Motor neuron (in vitro differentiated cells): ENCODE measurements at regions not wholly inside any gene's neighbourhood (a gene's known extent, or its start where the extent isn't known, plus 50 kb on each side); places are given as distances from the start of the nearest gene placed in this dataset.
"Not testable (repeated sequence)": the region's sequence is repeated elsewhere in the genome, so short reads cannot be mapped to it uniquely, and the experiment has no call there.

Experiments
- ATAC-seq, 8 experiments: fragments of 200-7000 bp; cut with Tn5 transposase; replicated peaks in 6 of 8; 2 replicates each; pipeline ENCODE4 v1.8.0; 2021; ENCODE audit warnings: mild to moderate bottlenecking in 8 of 8, moderate library complexity in 8 of 8
- H3K27ac ChIP-seq, 2 donors: fragments of 250-450 bp; sonication (Bioruptor Pico); 2 replicates each; pipeline ENCODE4 v1.9.0; 2021; ENCODE audit warnings: antibody characterized with exemption in 2 of 2, mild to moderate bottlenecking in 2 of 2, moderate library complexity in 1 of 2
- H3K4me1 ChIP-seq, 2 donors: fragments of 250-450 bp; sonication (Bioruptor Pico); replicated peaks in 1 of 2; 2 replicates each; pipeline ENCODE4 v1.6.1; 2021; ENCODE audit warnings: antibody characterized with exemption in 2 of 2, mild to moderate bottlenecking in 2 of 2, moderate library complexity in 1 of 2
- H3K4me3 ChIP-seq, 5 donors: fragments of 250-450 bp; sonication (Bioruptor Pico); 2 replicates each; pipeline ENCODE4 v1.9.0; 2021; ENCODE audit warnings: antibody characterized with exemption in 5 of 5, mild to moderate bottlenecking in 5 of 5, moderate library complexity in 4 of 5
- WGBS, 10 experiments: fragments of 450-650 bp; shearing (Covaris generic); methylation state at CpG; one replicate each; pipeline ENCODE4 v1.0.0; 2022; 5-methylcytosine and 5-hydroxymethylcytosine counted together
- in situ Hi-C, 9 experiments: fragments of 400-800 bp; cut with MboI; loops; one replicate each; pipeline ENCODE4 v1.15.0; 2021; ENCODE audit warnings: low sequenced_read_pairs in 9 of 9, low pct_unique_long_range_greater_than_20kb in 2 of 9; ENCODE audit not compliant: unreplicated experiment in 9 of 9

- H3K4me1 ChIP-seq, H3K4me3 ChIP-seq, in situ Hi-C loops, H3K27ac ChIP-seq: not testable (repeated sequence)
- WGBS, 10 experiments = no CpG with 5 or more reads among the region's 33 CpGs
- peak in 3 of 8 experiments; percentile 32 to 38 (median 33) for ATAC-seq
Observed at GRCh38 chr21:5013455-5014304, 5507.7 kb upstream of the TPTE start.

DNA sequence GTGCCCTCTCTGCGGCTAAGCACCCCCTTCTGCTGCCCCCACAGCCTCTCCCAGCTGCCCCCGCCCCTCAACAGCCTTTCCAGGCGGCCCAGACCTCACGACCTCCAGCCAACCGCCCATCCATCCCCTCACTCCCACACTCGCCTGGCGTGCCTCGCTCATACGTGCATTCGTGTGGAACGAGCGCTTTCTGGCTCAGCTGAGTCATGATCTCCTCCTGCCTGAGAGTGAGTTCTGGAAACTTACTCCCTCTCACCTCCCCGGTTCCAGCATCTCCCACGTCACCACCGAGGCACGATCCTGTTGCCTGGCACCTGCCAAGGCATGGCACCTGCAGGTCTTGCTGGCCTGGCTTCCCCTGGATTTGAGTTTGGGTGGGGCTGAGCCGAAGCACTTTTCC, 5506.2 kb upstream of the TPTE start:
- WGBS, 10 experiments = no CpG with 5 or more reads among the region's 17 CpGs
- H3K4me3 ChIP-seq, H3K27ac ChIP-seq, H3K4me1 ChIP-seq, in situ Hi-C loops: not testable (repeated sequence)
- peak in 4 of 8 experiments; percentile 53 to 68 (median 62) for ATAC-seq

GRCh38 chr21:5019120-5019519, 5502.3 kb upstream of the TPTE start:
- H3K4me3 ChIP-seq, in situ Hi-C loops, ATAC-seq, H3K27ac ChIP-seq, H3K4me1 ChIP-seq: not testable (repeated sequence)
- no CpG with 5 or more reads among the region's 15 CpGs for WGBS, 10 experiments

DNA sequence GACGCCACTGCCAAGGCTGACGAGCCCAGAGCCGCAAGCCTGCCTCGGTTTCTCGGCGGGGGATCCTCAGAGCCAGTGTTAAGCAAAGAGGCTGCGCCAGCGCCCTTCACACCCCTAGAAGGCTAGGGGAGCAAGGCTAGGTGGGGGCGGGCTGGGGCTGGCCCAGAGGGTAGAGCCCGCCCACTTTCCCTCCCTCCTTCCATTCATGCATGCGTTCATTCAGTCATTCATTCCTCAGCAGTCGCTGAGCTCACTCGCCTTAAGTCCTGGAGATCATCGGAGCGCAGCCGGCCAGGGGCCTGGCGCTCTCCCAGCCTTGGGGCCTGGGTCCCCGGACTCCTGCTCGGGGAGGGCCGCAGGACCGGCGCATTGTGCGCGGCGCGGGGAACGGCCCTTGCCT, 5499.6 kb upstream of the TPTE start:
- H3K4me3 ChIP-seq, H3K27ac ChIP-seq, in situ Hi-C loops, H3K4me1 ChIP-seq: not testable (repeated sequence)
- ATAC-seq = peak; percentile 56 to 73 (median 68)
- no CpG with 5 or more reads among the region's 27 CpGs for WGBS, 10 experiments

GRCh38 chr21:5022254-5022653, 5499.1 kb upstream of the TPTE start:
- in situ Hi-C loops, H3K4me3 ChIP-seq, H3K27ac ChIP-seq, H3K4me1 ChIP-seq: not testable (repeated sequence)
- no CpG with 5 or more reads among the region's 52 CpGs for WGBS, 10 experiments
- peak; percentile 73 to 80 (median 78) for ATAC-seq

GRCh38 chr21:5022748-5023147, 5498.6 kb upstream of the TPTE start:
- WGBS, 10 experiments = no CpG with 5 or more reads among the region's 45 CpGs
- H3K4me1 ChIP-seq, H3K27ac ChIP-seq, in situ Hi-C loops, H3K4me3 ChIP-seq: not testable (repeated sequence)
- peak; percentile 12 to 69 (median 33) for ATAC-seq

DNA sequence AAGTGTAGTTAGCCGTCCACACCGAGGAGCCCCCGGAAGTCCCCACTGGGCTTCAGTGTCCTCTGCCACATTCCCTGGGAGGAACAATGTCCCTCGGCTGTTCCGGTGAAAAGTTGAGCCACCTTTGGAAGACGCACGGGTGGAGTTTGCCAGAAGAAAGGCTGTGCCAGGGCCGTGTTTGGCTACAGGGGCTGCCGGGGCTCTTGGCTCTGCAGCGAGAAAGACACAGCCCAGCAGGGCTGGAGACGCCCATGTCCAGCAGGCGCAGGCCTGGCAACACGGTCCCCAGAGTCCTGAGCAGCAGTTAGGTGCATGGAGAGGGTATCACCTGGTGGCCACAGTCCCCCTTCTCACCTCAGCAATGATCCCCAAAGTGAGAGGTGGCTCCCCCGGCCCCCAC, 5486.2 kb upstream of the TPTE start:
- no CpG with 5 or more reads among the region's 14 CpGs for WGBS, 10 experiments
- H3K27ac ChIP-seq, in situ Hi-C loops, H3K4me1 ChIP-seq, H3K4me3 ChIP-seq, ATAC-seq: not testable (repeated sequence)

DNA sequence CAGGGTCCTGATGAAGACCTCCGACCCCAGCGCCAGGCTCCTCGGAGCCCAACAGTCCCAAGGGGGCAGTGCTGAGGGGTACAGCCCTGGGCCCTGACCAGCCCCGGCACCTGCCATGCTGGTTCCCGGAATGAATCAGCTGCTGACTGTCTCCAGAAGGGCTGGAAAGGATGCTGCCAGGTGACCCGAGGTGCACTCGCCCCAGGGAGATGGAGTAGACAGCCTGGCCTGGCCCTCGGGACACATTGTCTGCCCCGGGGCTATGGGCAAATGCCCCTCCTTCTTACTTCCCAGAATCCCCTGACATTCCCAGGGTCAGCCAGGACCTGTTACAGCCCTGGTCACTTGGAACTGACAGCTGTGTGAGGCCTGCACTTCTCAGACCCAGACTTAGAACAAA, 5485.8 kb upstream of the TPTE start:
- WGBS, 10 experiments = no CpG with 5 or more reads among the region's 9 CpGs
- in situ Hi-C loops, ATAC-seq, H3K4me1 ChIP-seq, H3K4me3 ChIP-seq, H3K27ac ChIP-seq: not testable (repeated sequence)

GRCh38 chr21:5037606-5038331, 5483.6 kb upstream of the TPTE start:
- no CpG with 5 or more reads among the region's 15 CpGs for WGBS, 10 experiments
- peak; percentile 37 to 93 (median 80) for ATAC-seq
- in situ Hi-C loops = not testable (repeated sequence)

GRCh38 chr21:5039926-5040325, 5481.5 kb upstream of the TPTE start:
- H3K4me3 ChIP-seq, in situ Hi-C loops, H3K4me1 ChIP-seq, H3K27ac ChIP-seq: not testable (repeated sequence)
- WGBS, 10 experiments = no CpG with 5 or more reads among the region's 5 CpGs
- peak; percentile 35 to 64 (median 47) for ATAC-seq

More at GRCh38 chr21:5037606-5038331, 5483.6 kb upstream of the TPTE start:
- not testable (repeated sequence) for H3K4me1 ChIP-seq, H3K27ac ChIP-seq, H3K4me3 ChIP-seq

DNA sequence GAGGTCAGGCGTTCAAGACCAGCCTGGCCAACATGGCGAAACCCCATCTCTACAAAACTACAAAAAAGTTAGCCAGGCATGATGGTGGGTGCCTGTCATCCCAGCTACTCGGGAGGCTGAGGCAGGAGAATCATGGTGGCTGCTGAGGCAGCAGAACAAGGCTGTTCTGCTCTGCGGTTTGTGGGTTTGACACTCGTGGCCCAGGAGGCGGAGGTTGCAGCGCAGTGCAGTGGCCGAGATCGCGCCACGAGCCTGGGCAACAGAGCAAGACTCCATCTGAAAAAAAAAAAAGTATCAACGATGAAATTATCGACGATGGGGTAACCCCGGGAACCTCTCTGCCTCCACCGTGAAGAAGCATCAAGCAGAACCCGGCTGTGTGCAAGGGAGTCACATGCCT, 5478.8 kb upstream of the TPTE start:
- H3K4me1 ChIP-seq, H3K27ac ChIP-seq, H3K4me3 ChIP-seq, in situ Hi-C loops, ATAC-seq: not testable (repeated sequence)
- no CpG with 5 or more reads among the region's 17 CpGs for WGBS, 10 experiments

DNA sequence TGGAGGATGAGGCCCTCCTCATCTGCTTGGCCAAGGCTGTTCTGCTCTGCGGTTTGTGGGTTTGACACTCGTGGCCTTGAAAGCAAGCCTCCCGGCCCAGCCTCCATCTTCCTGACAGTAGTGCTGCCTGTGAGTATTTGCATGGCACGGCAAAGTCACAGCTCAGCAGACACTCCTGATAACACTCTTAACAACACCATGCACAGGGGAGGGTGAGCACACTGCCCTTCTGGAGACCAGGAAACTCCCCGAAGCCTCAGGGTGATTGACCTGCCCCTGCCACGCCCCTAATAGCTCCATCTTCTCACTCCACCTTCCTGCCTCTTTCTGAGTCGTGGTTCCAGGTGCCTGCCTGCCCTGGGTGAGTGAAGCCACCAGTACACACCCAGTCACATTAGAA, 5476.6 kb upstream of the TPTE start:
- ATAC-seq = peak in 2 of 8 experiments; percentile 39 to 53

DNA sequence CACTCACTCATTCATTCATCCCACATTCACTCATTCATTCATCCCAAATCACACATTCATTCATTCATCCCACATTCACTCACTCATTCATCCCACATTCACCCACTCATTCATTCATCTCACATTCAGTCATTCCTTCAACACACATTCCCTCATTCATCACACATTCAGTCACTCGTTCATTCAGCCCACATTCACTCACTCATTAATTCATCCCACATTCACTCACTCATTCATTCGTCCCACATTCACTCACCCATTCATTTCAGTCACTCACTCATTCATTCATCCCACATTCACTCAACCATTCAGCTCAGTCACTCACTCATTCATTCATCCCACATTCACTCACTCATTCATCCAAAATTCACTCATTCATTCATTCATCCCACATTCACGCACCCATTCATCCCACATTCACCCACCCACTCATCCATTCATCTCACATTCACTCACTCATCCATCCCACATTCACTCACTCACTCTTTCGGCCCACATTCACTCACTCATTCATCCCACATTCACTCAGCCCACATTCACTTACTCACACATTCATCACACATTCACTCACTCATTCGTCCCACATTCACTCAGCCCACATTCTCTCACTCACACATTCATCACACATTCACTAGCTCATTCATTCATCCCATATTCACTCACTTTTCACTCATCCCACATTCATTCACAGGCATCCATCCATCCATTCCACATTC, 5469.9 kb upstream of the TPTE start:
- H3K4me3 ChIP-seq, H3K27ac ChIP-seq, ATAC-seq, H3K4me1 ChIP-seq, in situ Hi-C loops: not testable (repeated sequence)
- WGBS, 10 experiments = no CpG with 5 or more reads among the region's 5 CpGs

More for the DNA sequence above, 5476.6 kb upstream of the TPTE start:
- H3K4me1 ChIP-seq, H3K4me3 ChIP-seq, H3K27ac ChIP-seq, in situ Hi-C loops: not testable (repeated sequence)
- no CpG with 5 or more reads among the region's 7 CpGs for WGBS, 10 experiments
